GM21528 (cell line): ENCODE measurements at regions not wholly inside any gene's neighbourhood (a gene's known extent, or its start where the extent isn't known, plus 50 kb on each side); places are given as distances from the start of the nearest gene placed in this dataset.

Experiments
- ATAC-seq: cut with Tn5 transposase; IDR thresholded peaks from one replicate; pipeline ENCODE4 v1.9.1; 2021; ENCODE audit warnings: mild to moderate bottlenecking, moderate library complexity; ENCODE audit not compliant: unreplicated experiment, low FRiP score

DNA sequence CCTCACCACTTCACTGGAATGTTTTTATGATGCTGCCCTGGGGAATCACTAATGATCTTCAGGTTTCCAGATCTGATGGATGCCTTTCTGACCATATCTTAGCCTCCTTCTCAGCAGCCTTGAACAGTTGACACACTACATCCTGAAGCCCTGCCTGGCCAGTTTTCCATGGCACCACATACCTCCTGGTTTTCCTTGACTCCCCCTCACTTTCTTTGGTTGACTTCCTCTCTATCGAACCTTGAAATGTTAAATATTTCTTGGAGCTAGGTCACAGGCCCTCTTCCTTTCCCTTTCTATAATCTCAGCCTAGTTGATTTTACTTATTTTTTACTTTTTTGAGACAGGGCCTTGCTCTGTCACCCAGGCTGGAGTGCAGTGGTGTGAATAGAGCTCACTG lies 108.8 kb upstream of the CDK1 start:
- ATAC-seq, result no peak

DNA sequence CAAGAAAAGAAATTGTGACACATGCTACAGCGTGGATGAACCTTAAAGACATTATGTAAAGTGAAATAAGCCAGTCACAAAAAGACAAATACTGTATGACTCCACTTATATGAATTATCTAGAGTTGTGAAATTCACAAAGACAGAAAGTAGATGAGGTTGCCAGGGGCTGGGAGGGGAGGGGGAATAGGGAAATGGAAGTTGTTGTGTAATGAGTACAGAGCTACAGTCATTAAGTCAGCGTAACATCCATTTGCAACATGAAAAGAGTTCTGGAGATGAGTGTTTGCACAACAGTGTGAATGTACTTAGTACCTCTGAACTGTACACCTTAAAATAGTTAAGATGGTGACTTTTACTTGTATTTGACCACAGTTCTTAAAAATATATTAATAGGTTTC lies 112.1 kb upstream of the CDK1 start:
- ATAC-seq, result no peak

DNA sequence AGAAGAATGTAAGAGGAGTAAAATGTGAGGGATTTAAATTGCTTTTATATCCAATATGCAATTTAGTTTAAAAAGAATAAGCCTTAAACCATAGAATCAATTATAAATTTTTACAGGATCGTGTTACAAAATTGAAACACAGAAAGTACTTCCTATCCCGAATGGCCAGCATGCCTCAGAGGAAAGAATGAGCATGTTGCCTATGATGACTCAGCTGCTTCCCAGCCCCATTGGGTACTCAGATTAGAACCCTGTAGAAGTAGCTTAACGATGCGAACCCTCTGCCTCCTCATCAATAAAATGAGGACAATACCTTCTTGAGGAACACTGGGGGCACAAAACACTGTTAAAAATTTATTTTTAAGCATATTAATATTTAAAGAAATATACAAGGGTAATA lies 113.4 kb upstream of the CDK1 start:
- ATAC-seq, result no peak

DNA sequence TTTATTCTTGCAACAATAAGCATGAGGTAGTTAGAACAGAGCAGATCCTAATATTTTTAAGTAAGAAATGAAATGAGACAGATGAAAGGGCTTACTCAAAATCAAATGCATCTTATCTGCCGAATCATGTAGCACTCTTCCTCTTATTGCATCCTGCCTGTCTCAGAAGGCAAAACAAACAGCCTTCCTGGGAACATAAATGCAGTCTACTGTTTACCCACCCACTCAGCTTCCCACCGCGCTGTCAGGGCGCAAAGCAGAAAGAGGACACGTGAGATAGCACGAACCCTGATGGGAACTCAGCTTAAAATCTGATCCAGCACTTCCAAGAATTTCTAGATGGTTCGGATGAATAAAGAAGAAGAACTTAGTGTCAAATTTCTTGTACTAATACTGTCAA lies 114.4 kb upstream of the CDK1 start:
- no peak for ATAC-seq

DNA sequence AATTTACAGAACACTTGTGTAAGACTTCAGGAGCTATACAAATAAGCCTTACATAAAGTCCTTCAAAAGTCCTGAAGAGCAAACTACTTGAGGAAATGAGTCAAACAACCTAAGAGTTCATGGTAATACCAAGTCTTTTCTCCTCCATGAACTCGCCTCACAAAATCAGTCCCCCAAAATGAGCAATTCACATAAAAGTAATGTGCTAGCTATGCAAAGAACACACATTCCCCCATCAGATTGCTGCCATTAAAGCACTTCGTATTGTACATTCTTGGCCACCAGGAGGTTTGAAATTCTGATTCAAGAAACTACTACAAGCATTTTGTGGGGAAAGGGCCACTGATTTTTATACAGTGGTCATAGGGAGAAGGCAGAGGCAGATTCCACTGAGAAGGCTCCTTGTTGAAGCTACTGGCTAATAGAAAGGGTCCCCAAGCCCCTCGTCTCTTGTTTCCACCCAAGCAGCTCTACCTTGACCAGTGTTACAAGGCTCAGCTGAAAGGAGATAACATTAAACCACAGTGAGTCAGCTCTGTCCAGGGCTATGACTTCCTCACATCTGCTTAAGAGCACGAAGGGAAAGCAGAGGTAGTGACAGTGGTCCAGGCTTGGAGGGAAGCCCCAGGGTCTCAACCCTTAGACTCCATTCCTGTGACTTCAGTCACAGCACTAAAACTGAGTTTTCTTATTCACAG lies 115.2 kb upstream of the CDK1 start:
- no peak for ATAC-seq

DNA sequence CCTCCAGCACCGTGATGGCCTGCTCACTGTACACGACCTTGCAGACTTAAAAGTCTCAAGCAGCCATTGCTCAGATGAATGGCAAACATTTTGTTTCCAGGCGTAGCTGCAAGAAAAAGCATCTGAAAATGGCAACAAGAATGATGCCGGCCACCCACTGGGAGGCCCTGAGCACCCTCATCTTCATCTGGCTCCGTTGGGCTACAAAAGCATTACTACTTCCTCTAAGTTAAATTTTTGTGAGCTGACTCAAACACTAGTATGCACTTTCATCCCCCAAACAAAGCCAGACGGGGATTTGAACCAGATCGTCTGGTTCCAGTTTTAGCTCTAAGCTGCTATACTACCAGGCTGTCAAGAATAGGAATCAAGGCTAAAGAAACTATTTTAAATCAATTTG lies 116.6 kb upstream of the CDK1 start:
- no peak for ATAC-seq

DNA sequence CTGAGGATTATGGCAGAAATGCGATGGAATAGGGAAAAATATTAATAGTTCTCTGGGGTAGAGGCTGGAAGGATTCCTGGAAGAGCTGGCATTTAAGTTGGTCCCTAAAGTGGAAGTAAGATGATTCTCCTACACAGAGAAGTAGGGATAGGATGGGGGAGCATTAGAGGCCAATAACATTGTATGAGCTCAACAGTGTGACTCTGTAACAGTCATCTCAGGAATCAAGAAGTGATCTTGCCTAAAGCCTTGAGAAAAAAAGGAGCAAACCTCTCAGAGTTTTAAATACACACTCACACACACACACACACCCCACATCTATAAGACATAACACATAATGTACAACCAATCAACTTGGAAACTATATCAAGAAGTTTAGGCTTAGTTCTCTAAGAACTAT lies 117.7 kb upstream of the CDK1 start:
- no peak for ATAC-seq

DNA sequence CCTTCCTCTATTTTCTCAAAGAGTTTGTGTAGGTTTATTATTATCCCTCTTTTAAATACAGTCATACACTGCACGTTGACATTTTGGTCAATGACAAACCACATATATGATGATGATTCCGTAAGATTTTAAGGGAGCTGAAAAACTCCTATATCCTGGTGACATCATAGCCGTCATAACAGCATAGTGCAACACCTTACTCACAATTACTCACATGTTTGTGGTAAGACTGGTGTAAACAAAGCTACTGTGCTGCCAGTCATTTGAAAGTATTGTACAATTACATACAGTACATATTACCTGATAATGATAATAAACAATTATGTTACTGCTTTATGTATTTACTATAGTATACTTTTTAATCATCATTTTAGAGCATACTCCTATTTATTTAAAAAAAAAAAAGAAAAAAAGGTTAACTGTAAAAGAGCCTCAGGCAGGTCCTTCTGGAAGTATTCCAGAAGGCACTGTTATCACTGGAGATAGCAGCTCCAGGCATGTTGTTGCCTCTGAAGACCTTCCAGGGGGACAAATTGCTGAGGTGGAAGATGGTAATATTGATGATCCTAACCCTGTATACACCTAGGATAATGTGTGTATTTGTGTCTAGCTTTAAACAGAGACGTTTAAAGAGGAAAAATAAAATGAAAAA lies 123.3 kb upstream of the CDK1 start:
- no peak for ATAC-seq

DNA sequence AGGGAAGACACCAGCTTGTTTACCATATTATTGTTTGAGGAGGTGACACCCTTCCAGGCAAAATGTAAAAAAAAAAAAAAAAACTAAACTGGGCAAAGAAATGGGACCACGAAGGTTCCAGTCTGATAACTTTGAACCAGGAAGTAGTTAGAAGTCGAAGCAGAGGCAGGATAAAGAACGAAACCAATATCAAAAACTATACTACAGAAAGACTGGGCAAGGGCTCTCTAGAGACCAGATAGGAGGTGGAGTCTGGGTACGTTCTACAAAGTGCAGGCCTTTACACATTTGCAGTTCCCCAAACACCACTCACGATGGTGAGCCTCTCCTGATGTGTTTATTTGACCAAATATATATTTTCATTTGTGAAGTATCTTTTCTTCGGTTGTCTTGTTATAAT lies 125.7 kb upstream of the CDK1 start:
- peak; percentile 64 for ATAC-seq

DNA sequence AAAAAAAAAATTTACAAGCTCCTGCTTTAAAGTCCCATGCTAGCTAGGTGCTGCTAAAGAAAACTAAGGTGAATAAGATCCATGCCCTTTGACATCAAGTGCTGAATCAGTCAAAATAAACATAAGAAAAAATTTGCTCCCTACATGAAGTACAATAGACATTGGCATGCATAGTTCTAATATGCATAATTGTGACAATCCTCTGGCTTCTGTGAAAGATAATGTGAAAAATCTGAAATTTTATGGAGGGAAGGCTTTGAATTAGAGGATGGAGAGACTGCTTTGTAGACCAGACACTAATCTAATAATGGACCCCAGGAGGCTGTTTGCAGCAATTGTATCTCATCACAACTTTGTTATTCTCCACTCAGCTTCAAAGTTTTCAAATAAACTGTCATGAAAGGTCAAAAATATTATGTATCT lies 127.9 kb upstream of the CDK1 start:
- ATAC-seq, result no peak

DNA sequence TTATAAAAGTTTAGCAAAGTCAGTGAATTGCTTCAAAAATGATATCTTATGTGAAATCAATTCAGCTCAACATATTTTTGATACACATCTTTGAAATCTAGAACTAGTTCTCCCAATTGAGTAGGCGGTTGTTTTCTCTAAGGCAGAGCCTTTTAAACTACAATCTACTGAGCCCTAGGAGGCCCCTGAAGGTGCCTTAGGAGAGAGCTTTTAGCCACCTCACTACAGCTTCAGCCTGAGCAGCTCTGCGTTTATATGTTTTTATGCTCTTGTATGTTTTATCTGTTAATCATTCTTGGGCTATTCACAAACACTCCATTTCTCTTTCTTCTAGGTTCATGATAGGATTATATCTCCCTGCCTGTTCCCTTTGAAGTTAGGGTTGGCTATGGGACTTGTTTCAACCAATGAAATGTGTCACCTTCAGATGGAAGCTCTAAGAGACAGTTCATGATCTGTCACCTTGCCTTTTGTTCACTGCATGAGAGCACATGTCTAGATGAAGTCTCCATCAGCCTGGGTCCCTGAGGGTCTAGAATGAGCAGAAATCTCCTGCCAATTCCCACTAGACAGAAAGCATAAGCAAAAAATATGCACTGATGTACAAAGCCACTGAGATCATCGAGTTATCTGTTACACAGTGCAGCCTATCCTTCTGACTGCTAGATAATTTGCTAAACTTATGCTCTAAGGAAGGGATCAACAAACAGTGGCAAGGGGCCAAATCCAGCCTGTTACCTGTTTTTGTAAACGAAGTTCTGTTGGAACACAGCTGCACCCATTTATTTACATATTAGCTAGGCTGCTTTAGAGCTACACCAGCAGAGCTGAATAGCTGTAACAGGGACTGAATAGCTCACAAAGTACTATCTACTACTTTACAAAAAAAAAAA lies 128.5 kb upstream of the CDK1 start:
- no peak for ATAC-seq

DNA sequence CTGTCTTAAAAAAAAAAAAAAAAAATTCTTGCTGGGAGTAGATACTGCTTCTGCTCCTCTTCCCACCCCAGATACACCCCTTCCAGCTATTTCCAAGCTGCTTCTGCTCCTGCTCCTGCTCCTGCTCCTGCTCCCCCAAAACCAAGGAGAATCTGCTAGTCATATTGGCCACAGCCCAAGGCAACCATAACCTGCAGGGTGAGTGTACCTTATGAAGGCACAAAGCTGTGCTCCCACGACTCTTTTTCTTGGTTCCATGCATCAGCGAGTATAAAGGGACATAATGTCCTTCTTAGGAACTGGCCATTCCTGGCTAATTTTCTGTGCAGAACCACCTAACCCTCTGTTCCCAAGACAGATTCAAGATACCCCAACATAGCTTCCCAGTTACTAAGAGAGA lies 129.5 kb upstream of the CDK1 start:
- no peak for ATAC-seq

DNA sequence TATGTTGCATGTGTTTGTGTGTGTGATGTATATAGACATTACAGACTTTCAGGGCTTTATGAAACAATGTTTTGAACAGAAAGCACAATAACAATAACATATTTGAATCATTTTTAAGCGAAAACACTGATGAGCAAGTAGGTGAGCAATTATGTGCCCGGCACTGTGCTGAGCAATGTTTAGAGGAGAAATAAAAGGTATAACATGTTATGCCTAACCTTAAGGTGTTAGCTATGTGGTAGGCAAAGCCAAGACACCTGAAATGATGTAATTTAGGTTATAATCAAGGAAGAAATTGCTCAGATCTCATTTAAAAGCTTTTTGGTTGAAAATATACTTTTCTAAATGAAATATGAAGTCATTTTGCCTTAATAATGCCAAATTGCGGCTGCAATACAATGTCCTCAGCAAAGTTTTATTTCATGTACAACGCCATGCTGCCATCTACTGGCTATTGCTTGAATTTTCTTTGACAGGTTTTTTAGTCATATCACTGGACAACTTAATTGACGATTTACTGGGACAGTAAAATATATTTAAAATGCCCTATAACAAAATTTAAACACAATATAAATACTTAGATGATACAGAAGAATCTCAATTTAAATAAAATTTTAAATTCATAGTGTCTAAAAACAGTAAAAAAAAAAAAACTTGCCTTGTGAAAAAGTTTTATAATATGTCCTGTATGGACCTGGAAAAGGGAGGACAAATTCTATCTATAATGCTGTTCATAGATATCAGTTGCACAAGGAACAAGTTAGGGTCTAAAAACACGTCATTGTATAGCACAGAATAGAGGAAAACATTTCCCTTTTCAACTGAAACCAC lies 131.1 kb upstream of the CDK1 start:
- ATAC-seq, result peak; percentile 65

DNA sequence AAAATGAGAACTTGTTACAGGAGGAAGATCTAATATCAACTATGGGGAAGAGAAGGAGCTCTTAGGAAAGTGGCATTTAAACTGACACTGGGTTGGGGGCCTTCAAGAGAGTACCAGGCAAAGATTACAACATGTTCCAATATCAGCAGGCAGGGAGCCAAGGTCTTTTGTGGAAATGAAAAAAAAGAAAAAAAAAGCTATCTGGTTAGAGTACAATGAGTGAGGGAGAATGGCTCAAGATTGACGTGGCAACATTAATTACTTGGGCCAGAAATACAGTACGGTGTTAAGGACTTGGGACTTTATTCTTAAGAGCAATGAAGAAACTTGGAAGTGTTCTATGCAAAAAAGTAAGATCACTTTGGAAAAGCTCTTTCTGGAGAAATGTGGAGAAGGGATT lies 132.3 kb upstream of the CDK1 start:
- no peak for ATAC-seq

DNA sequence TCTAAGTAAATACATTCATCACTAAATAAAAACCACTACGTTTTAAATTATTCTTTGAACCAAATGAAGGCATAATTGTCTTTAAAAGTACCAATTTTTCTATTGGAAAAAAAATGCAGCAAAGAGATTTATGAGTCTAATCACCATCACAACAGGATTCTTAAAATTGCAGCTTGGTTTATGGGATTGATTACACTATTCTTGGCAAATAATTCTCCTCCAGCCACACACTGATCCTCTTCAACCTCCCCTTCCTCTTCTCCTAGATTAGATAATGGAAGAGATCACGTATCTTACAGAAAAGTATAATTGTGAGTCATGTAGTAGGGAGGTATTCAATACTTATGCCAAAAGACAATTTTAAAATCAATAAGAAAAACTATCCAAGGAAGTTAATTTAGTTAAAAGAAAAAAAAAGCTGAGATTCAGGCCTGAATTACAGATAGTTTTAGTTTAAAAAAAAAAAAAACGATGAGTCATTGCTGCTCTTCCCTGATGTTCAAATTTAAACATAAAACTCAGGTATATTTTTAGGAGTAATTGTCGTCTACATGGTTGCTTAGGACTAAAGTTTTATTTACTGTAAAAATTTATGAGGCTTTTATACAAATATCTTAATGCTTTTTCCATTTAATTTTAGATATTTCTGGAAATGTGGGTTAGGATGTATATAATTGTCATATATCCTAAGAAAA lies 133.7 kb upstream of the CDK1 start:
- ATAC-seq, result no peak

DNA sequence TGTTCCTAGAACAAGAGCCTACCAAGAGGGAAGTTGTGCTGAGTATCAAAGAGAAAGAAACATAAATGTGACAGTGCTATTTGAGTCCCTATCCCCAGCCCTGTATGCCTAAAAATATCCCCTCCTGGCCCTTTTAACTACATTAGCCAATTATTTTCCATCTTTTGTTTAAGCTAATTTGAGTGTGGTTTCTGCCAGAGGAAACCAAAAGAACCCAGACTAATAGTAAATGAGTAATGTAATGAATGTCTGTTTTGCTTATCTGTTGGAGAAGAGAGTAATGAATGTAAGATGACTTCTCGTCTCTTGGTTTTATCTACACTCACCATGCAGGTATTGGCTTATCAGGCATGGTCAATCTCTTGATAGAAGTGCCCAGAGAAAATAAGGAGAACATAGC lies 134.4 kb upstream of the CDK1 start:
- ATAC-seq, result no peak

DNA sequence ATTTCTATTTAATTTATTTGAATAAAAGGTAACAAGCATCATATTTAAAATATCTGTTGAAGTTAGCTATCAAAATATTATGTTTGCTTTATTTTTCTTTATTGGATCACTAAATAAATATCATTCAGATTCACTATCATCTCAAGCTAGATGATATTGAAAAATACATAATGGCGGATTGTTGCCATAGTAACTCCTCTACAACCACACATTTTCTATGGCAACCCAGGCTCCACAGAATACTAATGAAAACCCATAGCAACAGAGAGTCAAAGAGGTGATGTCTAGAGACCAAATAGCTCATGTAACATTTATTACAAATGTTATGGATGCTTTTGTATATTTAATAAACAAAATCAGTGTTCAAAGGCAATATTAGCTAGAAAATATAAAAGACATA lies 148.9 kb upstream of the CDK1 start:
- no peak for ATAC-seq

DNA sequence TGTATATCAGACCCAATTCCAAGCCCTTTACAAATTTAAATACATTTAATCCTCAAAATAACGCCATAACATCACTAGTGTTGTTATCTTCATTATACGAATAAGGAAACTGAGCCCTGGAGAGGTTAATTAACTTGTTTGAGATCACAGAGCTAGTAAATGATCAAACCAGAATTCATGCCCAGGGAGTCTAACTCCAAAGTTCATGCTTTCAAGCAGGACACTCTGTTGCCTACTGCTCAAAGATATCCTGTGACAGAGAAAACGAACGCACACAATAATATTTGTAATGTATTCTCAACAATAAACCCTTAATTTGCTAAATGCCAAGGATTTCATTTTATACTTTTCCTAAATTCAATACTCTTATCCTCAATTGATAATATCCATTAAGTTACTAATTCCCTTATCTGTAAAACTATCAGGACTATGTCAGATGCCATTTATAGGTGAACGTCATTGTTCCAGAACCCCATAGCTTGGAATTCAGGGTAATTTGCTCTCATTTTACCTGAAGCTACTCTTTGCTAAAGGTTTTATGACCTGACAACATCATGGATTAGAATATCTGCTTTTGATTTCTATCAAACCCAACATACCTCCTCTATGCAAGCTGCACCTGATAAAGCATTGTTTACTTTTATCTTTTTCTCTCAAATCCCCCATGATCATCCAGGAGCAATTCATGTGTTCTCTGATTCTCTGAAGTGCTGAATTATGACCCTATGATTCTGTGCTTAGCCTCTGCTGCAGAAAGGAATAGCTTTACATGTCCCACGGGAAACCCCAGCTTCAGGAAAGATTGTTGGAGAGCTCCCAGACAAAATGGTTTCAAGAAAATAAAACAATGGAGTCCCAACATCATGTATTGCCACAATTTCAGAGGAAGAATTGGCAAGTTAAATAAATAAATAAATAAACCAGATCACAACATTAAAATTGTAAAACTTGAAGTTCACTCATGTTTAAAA lies 150.2 kb upstream of the CDK1 start:
- no peak for ATAC-seq

DNA sequence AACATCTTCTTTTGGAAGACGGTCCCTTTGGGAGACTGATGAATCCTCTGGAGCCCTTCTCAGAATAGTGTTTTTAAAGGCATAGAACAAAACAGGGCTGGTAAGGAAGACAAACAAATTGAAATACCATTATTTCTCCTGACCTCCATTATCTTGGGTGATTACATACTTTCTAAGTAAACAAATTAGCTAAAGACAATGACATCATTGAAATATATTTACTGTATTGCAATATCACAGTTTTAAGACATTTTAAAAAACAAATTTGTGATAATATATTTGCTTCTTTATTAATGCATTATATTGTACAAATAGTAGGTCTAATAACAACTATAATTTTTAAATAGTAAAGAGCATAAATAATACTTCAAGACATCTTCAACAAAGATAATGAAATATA lies 152.2 kb upstream of the CDK1 start:
- no peak for ATAC-seq
